ENCODE measurements at regions not wholly inside any gene's neighbourhood (a gene's known extent, or its start where the extent isn't known, plus 50 kb on each side); places are given as distances from the start of the nearest gene placed in this dataset.
"Not testable (repeated sequence)": the region's sequence is repeated elsewhere in the genome, so short reads cannot be mapped to it uniquely, and the experiment has no call there.

DNA sequence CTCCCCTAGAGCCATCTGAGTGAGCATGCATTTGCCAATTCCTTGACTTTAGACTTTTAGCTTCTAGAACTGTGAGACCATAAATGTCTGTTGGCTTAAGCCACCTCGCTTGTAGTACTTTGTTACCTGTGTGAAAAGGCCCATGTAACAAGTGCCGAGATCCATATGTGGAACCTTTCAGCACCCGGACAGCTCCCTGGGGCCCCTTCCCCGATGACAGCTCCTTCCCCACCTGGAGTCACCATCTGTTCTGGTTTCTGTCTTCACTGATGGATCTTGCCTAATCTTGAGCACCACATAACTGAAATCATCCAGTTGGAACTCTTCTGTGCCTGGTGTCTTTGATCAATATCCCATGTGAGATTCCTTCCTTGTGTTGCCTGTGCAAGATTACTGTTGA lies 78.9 kb upstream of the EEF2KMT start:
- H3F3A ChIP-seq (ENCODE audit: insufficient read depth), result no peaks in the 10 kb centered on the region
- no peaks in the 10 kb centered on the region for H3K79me2 ChIP-seq (ENCODE audit: insufficient read depth, low read length)
- H2AFZ ChIP-seq (ENCODE audit: low read depth, low read length, severe bottlenecking), result no peak overlapping the region
- no peaks in the 10 kb centered on the region for H3K36me3 ChIP-seq (ENCODE audit: low read length)
- no peak overlapping the region for H3K9ac ChIP-seq (ENCODE audit: low read length)
- no peak overlapping the region for H3K27ac ChIP-seq (ENCODE audit: low read depth, low read length)
- no peak overlapping the region for H3K4me3 ChIP-seq (ENCODE audit: insufficient read depth, low read length, poor library complexity, severe bottlenecking)
- H4K20me1 ChIP-seq (ENCODE audit: low read depth, low read length), result no peaks in the 10 kb centered on the region
- TF ChIP-seq EZH2phosphoT487 (conservative IDR thresholded peaks at IDR 0.05; ENCODE audit: low read length), result no peak
- TF ChIP-seq, protein P1, sequence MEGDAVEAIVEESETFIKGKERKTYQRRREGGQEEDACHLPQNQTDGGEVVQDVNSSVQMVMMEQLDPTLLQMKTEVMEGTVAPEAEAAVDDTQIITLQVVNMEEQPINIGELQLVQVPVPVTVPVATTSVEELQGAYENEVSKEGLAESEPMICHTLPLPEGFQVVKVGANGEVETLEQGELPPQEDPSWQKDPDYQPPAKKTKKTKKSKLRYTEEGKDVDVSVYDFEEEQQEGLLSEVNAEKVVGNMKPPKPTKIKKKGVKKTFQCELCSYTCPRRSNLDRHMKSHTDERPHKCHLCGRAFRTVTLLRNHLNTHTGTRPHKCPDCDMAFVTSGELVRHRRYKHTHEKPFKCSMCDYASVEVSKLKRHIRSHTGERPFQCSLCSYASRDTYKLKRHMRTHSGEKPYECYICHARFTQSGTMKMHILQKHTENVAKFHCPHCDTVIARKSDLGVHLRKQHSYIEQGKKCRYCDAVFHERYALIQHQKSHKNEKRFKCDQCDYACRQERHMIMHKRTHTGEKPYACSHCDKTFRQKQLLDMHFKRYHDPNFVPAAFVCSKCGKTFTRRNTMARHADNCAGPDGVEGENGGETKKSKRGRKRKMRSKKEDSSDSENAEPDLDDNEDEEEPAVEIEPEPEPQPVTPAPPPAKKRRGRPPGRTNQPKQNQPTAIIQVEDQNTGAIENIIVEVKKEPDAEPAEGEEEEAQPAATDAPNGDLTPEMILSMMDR (IDR thresholded peaks at IDR 0.05; ENCODE audit: insufficient read depth, low read length, poor library complexity, severe bottlenecking), result no peak
- H3K4me2 ChIP-seq (ENCODE audit: low read depth, low read length, poor library complexity, severe bottlenecking), result no peak overlapping the region
- no peaks in the 10 kb centered on the region for H3K9me3 ChIP-seq (ENCODE audit: insufficient read depth, low read length)
- H3K9me2 ChIP-seq (replicated peaks; ENCODE audit: insufficient read depth, low read length), result no peaks in the 10 kb centered on the region
- no peaks in the 10 kb centered on the region for H3K27me3 ChIP-seq (ENCODE audit: low read length)

- no peak for TF ChIP-seq EZH2phosphoT487 (conservative IDR thresholded peaks at IDR 0.05; ENCODE audit: low read length)
- TF ChIP-seq, protein P1 (IDR thresholded peaks at IDR 0.05; ENCODE audit: insufficient read depth, low read length, poor library complexity, severe bottlenecking), result no peak
Measured at GRCh38 chr16:5175266-5175665, 77.7 kb upstream of the EEF2KMT start.

GRCh38 chr16:5166486-5166885 lies 68.9 kb upstream of the EEF2KMT start:
- TF ChIP-seq, protein P1 (IDR thresholded peaks at IDR 0.05; ENCODE audit: insufficient read depth, low read length, poor library complexity, severe bottlenecking), result no peak
- no peak for TF ChIP-seq EZH2phosphoT487 (conservative IDR thresholded peaks at IDR 0.05; ENCODE audit: low read length)
- Histone ChIP-seq H3K4me3 (ENCODE audit: insufficient read depth, low read length, poor library complexity, severe bottlenecking) (no peak overlapping the region), H3K79me2 (ENCODE audit: insufficient read depth, low read length) (no peaks in the 10 kb centered on the region), H3K9me2 (replicated peaks; ENCODE audit: insufficient read depth, low read length) (no peaks in the 10 kb centered on the region), H4K20me1 (ENCODE audit: low read depth, low read length) (no peaks in the 10 kb centered on the region), H3K9me3 (ENCODE audit: insufficient read depth, low read length) (no peaks in the 10 kb centered on the region), H3F3A (ENCODE audit: insufficient read depth) (no peaks in the 10 kb centered on the region), H3K4me2 (ENCODE audit: low read depth, low read length, poor library complexity, severe bottlenecking) (no peak overlapping the region), H3K36me3 (ENCODE audit: low read length) (no peaks in the 10 kb centered on the region), H3K27ac (ENCODE audit: low read depth, low read length) (no peak overlapping the region), H3K27me3 (ENCODE audit: low read length) (no peaks in the 10 kb centered on the region), H3K9ac (ENCODE audit: low read length) (no peak overlapping the region), H2AFZ (ENCODE audit: low read depth, low read length, severe bottlenecking) (no peak overlapping the region)

More at GRCh38 chr16:5175266-5175665, 77.7 kb upstream of the EEF2KMT start:
- Histone ChIP-seq H3K9me3 (ENCODE audit: insufficient read depth, low read length) (no peaks in the 10 kb centered on the region), H3K27me3 (ENCODE audit: low read length) (no peaks in the 10 kb centered on the region), H3K27ac (ENCODE audit: low read depth, low read length) (no peak overlapping the region), H3K4me3 (ENCODE audit: insufficient read depth, low read length, poor library complexity, severe bottlenecking) (no peak overlapping the region), H3K9ac (ENCODE audit: low read length) (no peak overlapping the region), H3K36me3 (ENCODE audit: low read length) (no peaks in the 10 kb centered on the region), H3K9me2 (replicated peaks; ENCODE audit: insufficient read depth, low read length) (no peaks in the 10 kb centered on the region), H3K4me2 (ENCODE audit: low read depth, low read length, poor library complexity, severe bottlenecking) (no peak overlapping the region), H2AFZ (ENCODE audit: low read depth, low read length, severe bottlenecking) (no peak overlapping the region), H3F3A (ENCODE audit: insufficient read depth) (no peaks in the 10 kb centered on the region), H4K20me1 (ENCODE audit: low read depth, low read length) (no peaks in the 10 kb centered on the region), H3K79me2 (ENCODE audit: insufficient read depth, low read length) (no peaks in the 10 kb centered on the region)

DNA sequence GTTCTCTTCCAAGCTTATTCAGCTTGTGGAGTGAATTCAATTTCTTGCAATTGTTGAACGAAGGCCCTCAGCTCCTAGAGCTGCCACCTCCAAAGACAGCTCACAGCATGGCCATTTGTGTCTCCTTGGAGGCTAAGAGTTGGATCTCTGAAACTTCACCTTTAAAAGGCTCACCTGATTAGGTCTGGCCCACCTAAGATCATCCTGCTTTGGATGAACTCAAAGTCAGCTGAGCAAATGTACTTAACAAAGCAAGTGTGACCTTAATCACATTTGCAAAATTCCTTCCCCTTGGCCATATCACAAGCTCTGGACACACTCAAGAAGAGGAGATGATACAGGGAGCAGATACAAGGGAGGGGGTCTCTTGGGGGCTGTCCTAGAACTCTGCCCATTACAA lies 67.8 kb upstream of the EEF2KMT start:
- not testable (repeated sequence) for H2AFZ ChIP-seq (ENCODE audit: low read depth, low read length, severe bottlenecking); H3K36me3 ChIP-seq (ENCODE audit: low read length); H3K9me3 ChIP-seq (ENCODE audit: insufficient read depth, low read length); H3K4me3 ChIP-seq (ENCODE audit: insufficient read depth, low read length, poor library complexity, severe bottlenecking); H3K79me2 ChIP-seq (ENCODE audit: insufficient read depth, low read length); H3K9ac ChIP-seq (ENCODE audit: low read length); H3K27me3 ChIP-seq (ENCODE audit: low read length); H4K20me1 ChIP-seq (ENCODE audit: low read depth, low read length); H3K27ac ChIP-seq (ENCODE audit: low read depth, low read length); H3K9me2 ChIP-seq (replicated peaks; ENCODE audit: insufficient read depth, low read length); H3K4me2 ChIP-seq (ENCODE audit: low read depth, low read length, poor library complexity, severe bottlenecking); H3F3A ChIP-seq (ENCODE audit: insufficient read depth)

GRCh38 chr16:5162801-5163200 lies 65.2 kb upstream of the EEF2KMT start:
- not testable (repeated sequence) for H3K9me3 ChIP-seq (ENCODE audit: insufficient read depth, low read length); H3K9me2 ChIP-seq (replicated peaks; ENCODE audit: insufficient read depth, low read length); H4K20me1 ChIP-seq (ENCODE audit: low read depth, low read length); H3K27me3 ChIP-seq (ENCODE audit: low read length); H3F3A ChIP-seq (ENCODE audit: insufficient read depth); H2AFZ ChIP-seq (ENCODE audit: low read depth, low read length, severe bottlenecking); H3K79me2 ChIP-seq (ENCODE audit: insufficient read depth, low read length); H3K9ac ChIP-seq (ENCODE audit: low read length); H3K36me3 ChIP-seq (ENCODE audit: low read length); H3K4me3 ChIP-seq (ENCODE audit: insufficient read depth, low read length, poor library complexity, severe bottlenecking); H3K4me2 ChIP-seq (ENCODE audit: low read depth, low read length, poor library complexity, severe bottlenecking); H3K27ac ChIP-seq (ENCODE audit: low read depth, low read length)

GRCh38 chr16:5161888-5162287 lies 64.3 kb upstream of the EEF2KMT start:
- not testable (repeated sequence) for H3K36me3 ChIP-seq (ENCODE audit: low read length); H3K9ac ChIP-seq (ENCODE audit: low read length); H2AFZ ChIP-seq (ENCODE audit: low read depth, low read length, severe bottlenecking); H3K4me3 ChIP-seq (ENCODE audit: insufficient read depth, low read length, poor library complexity, severe bottlenecking); H3K79me2 ChIP-seq (ENCODE audit: insufficient read depth, low read length); H3K27ac ChIP-seq (ENCODE audit: low read depth, low read length); H3F3A ChIP-seq (ENCODE audit: insufficient read depth); H4K20me1 ChIP-seq (ENCODE audit: low read depth, low read length); H3K9me3 ChIP-seq (ENCODE audit: insufficient read depth, low read length); H3K4me2 ChIP-seq (ENCODE audit: low read depth, low read length, poor library complexity, severe bottlenecking); H3K27me3 ChIP-seq (ENCODE audit: low read length); H3K9me2 ChIP-seq (replicated peaks; ENCODE audit: insufficient read depth, low read length)

Measured in SU-DHL-6 (cell line).